ENCODE measurements at regions not wholly inside any gene's neighbourhood (a gene's known extent, or its start where the extent isn't known, plus 50 kb on each side); places are given as distances from the start of the nearest gene placed in this dataset.

DNA sequence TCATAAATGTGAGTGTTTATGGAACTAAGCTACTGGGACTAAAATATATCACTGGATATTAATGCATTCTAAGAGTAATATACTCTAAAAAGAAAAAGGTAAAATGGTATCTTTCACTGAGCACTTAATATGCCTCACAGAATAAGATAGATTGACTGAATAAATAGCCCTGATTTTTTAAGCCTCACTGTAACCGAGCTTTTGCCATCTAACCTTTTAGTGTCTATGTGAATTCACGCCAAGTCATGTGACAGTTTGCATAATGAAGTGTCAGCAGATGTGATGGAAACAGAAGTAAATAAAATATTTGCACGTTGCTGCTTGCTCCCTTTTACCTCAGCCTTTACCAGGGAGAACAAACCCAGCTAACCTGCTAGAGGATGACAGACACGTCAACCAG, 119.7 kb upstream of the NWD2 start:
- Mint-ChIP-seq H3K27me3 (ENCODE audit: insufficient read depth, unreplicated experiment) (no peaks in the 10 kb centered on the region), H3K9me3 (ENCODE audit: unreplicated experiment) (no peaks in the 10 kb centered on the region), H3K27ac (ENCODE audit: unreplicated experiment) (no peak overlapping the region), H3K4me1 (ENCODE audit: low read depth, unreplicated experiment) (no peaks in the 10 kb centered on the region), H3K36me3 (ENCODE audit: insufficient read depth, unreplicated experiment) (no peaks in the 10 kb centered on the region), H3K4me3 (ENCODE audit: unreplicated experiment) (no peak overlapping the region)
- H3K4me3 ChIP-seq (ENCODE audit: low read depth, low read length) = no peak overlapping the region
- no peaks in the 10 kb centered on the region for H3K36me3 ChIP-seq (ENCODE audit: control insufficient read depth, insufficient read depth, low read length)
- no peak for TF ChIP-seq CTCF (IDR thresholded peaks at IDR 0.05; ENCODE audit: insufficient read depth in 1 of 2, low read depth in 1 of 2, low read length in 1 of 2, severe bottlenecking in 1 of 2, unreplicated experiment in 1 of 2)
- no peak for DNase-seq
- no peaks in the 10 kb centered on the region for H3K27me3 ChIP-seq (replicated peaks; ENCODE audit: control insufficient read depth, insufficient read depth, low read length)
- no peaks in the 10 kb centered on the region for H3K4me1 ChIP-seq
- H3K9me3 ChIP-seq = no peaks in the 10 kb centered on the region
- intact Hi-C loops (cut with micrococcal nuclease; ENCODE audit: unreplicated experiment) = no loop called here
- POLR2A ChIA-PET = no interaction called here
- no TSS peak for BruUV-seq (replicated peaks)
- CTCF ChIA-PET = no interaction called here

GRCh38 chr4:37126051-37126450, 118.5 kb upstream of the NWD2 start:
- CTCF ChIA-PET = no interaction called here
- no peaks in the 10 kb centered on the region for H3K9me3 Mint-ChIP-seq (ENCODE audit: unreplicated experiment)

GRCh38 chr4:37130465-37130864, 114.1 kb upstream of the NWD2 start:
- CTCF ChIA-PET = no interaction called here
- no peak for TF ChIP-seq CTCF (IDR thresholded peaks at IDR 0.05; ENCODE audit: insufficient read depth in 1 of 2, low read depth in 1 of 2, low read length in 1 of 2, severe bottlenecking in 1 of 2, unreplicated experiment in 1 of 2)
- H3K36me3 ChIP-seq (ENCODE audit: control insufficient read depth, insufficient read depth, low read length) = no peaks in the 10 kb centered on the region
- no peak for DNase-seq
- no peak overlapping the region for H3K27ac Mint-ChIP-seq (ENCODE audit: unreplicated experiment)
- intact Hi-C loops (cut with micrococcal nuclease; ENCODE audit: unreplicated experiment) = no loop called here
- BruUV-seq (replicated peaks) = no TSS peak
- no peak overlapping the region for H3K4me3 Mint-ChIP-seq (ENCODE audit: unreplicated experiment)
- no peak overlapping the region for H3K4me3 ChIP-seq (ENCODE audit: low read depth, low read length)
- no peaks in the 10 kb centered on the region for H3K9me3 ChIP-seq
- H3K4me1 ChIP-seq = no peaks in the 10 kb centered on the region
- H3K27me3 ChIP-seq (replicated peaks; ENCODE audit: control insufficient read depth, insufficient read depth, low read length) = no peaks in the 10 kb centered on the region
- no peaks in the 10 kb centered on the region for H3K27me3 Mint-ChIP-seq (ENCODE audit: insufficient read depth, unreplicated experiment)
- H3K4me1 Mint-ChIP-seq (ENCODE audit: low read depth, unreplicated experiment) = no peaks in the 10 kb centered on the region
- no peaks in the 10 kb centered on the region for H3K36me3 Mint-ChIP-seq (ENCODE audit: insufficient read depth, unreplicated experiment)
- H3K9me3 Mint-ChIP-seq (ENCODE audit: unreplicated experiment) = no peaks in the 10 kb centered on the region
- POLR2A ChIA-PET = no interaction called here

More at GRCh38 chr4:37126051-37126450, 118.5 kb upstream of the NWD2 start:
- no peaks in the 10 kb centered on the region for H3K27me3 Mint-ChIP-seq (ENCODE audit: insufficient read depth, unreplicated experiment)
- no peak for DNase-seq
- BruUV-seq (replicated peaks) = no TSS peak
- POLR2A ChIA-PET = no interaction called here
- no peak for TF ChIP-seq CTCF (IDR thresholded peaks at IDR 0.05; ENCODE audit: insufficient read depth in 1 of 2, low read depth in 1 of 2, low read length in 1 of 2, severe bottlenecking in 1 of 2, unreplicated experiment in 1 of 2)
- H3K36me3 ChIP-seq (ENCODE audit: control insufficient read depth, insufficient read depth, low read length) = no peaks in the 10 kb centered on the region
- H3K27me3 ChIP-seq (replicated peaks; ENCODE audit: control insufficient read depth, insufficient read depth, low read length) = no peaks in the 10 kb centered on the region
- H3K4me1 Mint-ChIP-seq (ENCODE audit: low read depth, unreplicated experiment) = no peaks in the 10 kb centered on the region
- H3K4me3 Mint-ChIP-seq (ENCODE audit: unreplicated experiment) = no peak overlapping the region
- H3K9me3 ChIP-seq = no peaks in the 10 kb centered on the region
- no peaks in the 10 kb centered on the region for H3K4me1 ChIP-seq
- intact Hi-C loops (cut with micrococcal nuclease; ENCODE audit: unreplicated experiment) = no loop called here
- no peak overlapping the region for H3K4me3 ChIP-seq (ENCODE audit: low read depth, low read length)
- H3K27ac Mint-ChIP-seq (ENCODE audit: unreplicated experiment) = no peak overlapping the region
- no peaks in the 10 kb centered on the region for H3K36me3 Mint-ChIP-seq (ENCODE audit: insufficient read depth, unreplicated experiment)

Data from Caco-2 (cell line).